Loucy (cell line): ENCODE measurements at regions not wholly inside any gene's neighbourhood (a gene's known extent, or its start where the extent isn't known, plus 50 kb on each side); places are given as distances from the start of the nearest gene placed in this dataset.

Experiments used
- EZH2phosphoT487 ChIP-seq: fragments of 200-600 bp; IDR thresholded peaks from 2 replicates; pipeline ENCODE4 v1.6.1; 2018; ENCODE audit warnings: antibody characterized with exemption, mild to moderate bottlenecking, moderate library complexity, borderline replicate concordance
- TF ChIP-seq, protein P1 (sequence below): fragments of 200-600 bp; sonication (generic); conservative IDR thresholded peaks from 2 replicates; pipeline ENCODE4 v1.5.1; 2014; ENCODE audit warnings: mild to moderate bottlenecking, antibody characterized with exemption, low read length

DNA sequence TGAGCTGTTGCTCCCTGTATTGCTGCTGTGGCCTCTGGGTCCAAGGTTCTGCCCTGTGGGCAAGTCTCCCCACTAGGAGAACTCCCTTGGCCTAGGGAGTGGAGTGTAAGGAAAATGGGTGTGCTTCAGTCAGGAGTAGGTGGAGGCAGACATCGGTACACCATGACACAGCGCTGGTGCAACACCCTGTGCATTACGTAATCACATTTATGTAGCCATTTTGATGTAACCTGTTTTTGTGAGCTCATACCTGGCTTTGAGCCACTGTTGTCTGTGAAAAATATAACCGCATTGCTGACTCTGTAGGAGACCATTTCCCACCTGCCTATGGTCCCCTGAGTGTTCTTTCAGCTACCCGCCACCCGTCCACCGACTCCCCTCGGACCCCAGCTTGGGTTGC, 700.5 kb upstream of the AGA start:
- TF ChIP-seq, protein P1, sequence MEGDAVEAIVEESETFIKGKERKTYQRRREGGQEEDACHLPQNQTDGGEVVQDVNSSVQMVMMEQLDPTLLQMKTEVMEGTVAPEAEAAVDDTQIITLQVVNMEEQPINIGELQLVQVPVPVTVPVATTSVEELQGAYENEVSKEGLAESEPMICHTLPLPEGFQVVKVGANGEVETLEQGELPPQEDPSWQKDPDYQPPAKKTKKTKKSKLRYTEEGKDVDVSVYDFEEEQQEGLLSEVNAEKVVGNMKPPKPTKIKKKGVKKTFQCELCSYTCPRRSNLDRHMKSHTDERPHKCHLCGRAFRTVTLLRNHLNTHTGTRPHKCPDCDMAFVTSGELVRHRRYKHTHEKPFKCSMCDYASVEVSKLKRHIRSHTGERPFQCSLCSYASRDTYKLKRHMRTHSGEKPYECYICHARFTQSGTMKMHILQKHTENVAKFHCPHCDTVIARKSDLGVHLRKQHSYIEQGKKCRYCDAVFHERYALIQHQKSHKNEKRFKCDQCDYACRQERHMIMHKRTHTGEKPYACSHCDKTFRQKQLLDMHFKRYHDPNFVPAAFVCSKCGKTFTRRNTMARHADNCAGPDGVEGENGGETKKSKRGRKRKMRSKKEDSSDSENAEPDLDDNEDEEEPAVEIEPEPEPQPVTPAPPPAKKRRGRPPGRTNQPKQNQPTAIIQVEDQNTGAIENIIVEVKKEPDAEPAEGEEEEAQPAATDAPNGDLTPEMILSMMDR, result no peak
- no peak for TF ChIP-seq EZH2phosphoT487
